Stimulated activated naive CD8-positive, alpha-beta T cell treated with anti-CD3 and anti-CD28 coated beads, Interleukin-15, Interleukin-2, amounts not matched to agents 100 U/mL and 50 U/mL, for 24 hours (primary cell): ENCODE measurements at regions not wholly inside any gene's neighbourhood (a gene's known extent, or its start where the extent isn't known, plus 50 kb on each side); places are given as distances from the start of the nearest gene placed in this dataset.

Experiments used
- ATAC-seq: fragments of 150-1000 bp; cut with Tn5 transposase; one replicate; pipeline ENCODE4 v1.10.0; 2021
- DNase-seq: peaks from one replicate; pipeline ENCODE4 v3.0.0; 2021

GRCh38 chr20:54272901-54273488, 65.1 kb downstream of the PFDN4 start:
- ATAC-seq (no peak), DNase-seq (no peak)

GRCh38 chr20:54275359-54276111, 67.6 kb downstream of the PFDN4 start:
- ATAC-seq (no peak), DNase-seq (no peak)

- DNase-seq, result no peak
- no peak for ATAC-seq
Measured at GRCh38 chr20:54276577-54277169, 68.8 kb downstream of the PFDN4 start.

- DNase-seq, result no peak
- no peak for ATAC-seq
Measured at GRCh38 chr20:54278262-54278661, 70.4 kb downstream of the PFDN4 start.

- ATAC-seq (no peak), DNase-seq (no peak)
Measured at GRCh38 chr20:54282625-54283024, 74.7 kb downstream of the PFDN4 start.

- DNase-seq, result no peak
- no peak for ATAC-seq
Measured at GRCh38 chr20:54283253-54283652, 75.4 kb downstream of the PFDN4 start.

- peak; percentile 79 for ATAC-seq
- peak; percentile 30 for DNase-seq
Measured at GRCh38 chr20:54284928-54285704, 77.2 kb downstream of the PFDN4 start.

- no peak for ATAC-seq
- no peak for DNase-seq
Measured at GRCh38 chr20:54290636-54291035, 82.7 kb downstream of the PFDN4 start.

- ATAC-seq (peak; percentile 40), DNase-seq (no peak)
Measured at GRCh38 chr20:54291339-54292010, 83.6 kb downstream of the PFDN4 start.

- ATAC-seq (no peak), DNase-seq (no peak)
Measured at GRCh38 chr20:54292185-54292584, 84.3 kb downstream of the PFDN4 start.

GRCh38 chr20:54293526-54293925, 85.6 kb downstream of the PFDN4 start:
- DNase-seq, result no peak
- no peak for ATAC-seq

- DNase-seq, result no peak
- ATAC-seq, result no peak
Measured at GRCh38 chr20:54294094-54294493, 86.2 kb downstream of the PFDN4 start.

- ATAC-seq (no peak), DNase-seq (no peak)
Measured at GRCh38 chr20:54295686-54296085, 87.8 kb downstream of the PFDN4 start.

GRCh38 chr20:54305421-54305820, 97.5 kb downstream of the PFDN4 start:
- DNase-seq, result no peak
- no peak for ATAC-seq

GRCh38 chr20:54306985-54307710, 99.3 kb downstream of the PFDN4 start:
- ATAC-seq, result no peak
- DNase-seq, result no peak

- DNase-seq (no peak), ATAC-seq (no peak)
Measured at GRCh38 chr20:54308804-54309203, 100.9 kb downstream of the PFDN4 start.

- ATAC-seq, result no peak
- no peak for DNase-seq
Measured at GRCh38 chr20:54318892-54319291, 111.0 kb downstream of the PFDN4 start.

- DNase-seq (no peak), ATAC-seq (peak; percentile 30)
Measured at GRCh38 chr20:54320148-54320607, 112.3 kb downstream of the PFDN4 start.

GRCh38 chr20:54321352-54322087, 113.6 kb downstream of the PFDN4 start:
- ATAC-seq (peak; percentile 44), DNase-seq (no peak)

GRCh38 chr20:54323227-54323734, 115.4 kb downstream of the PFDN4 start:
- ATAC-seq (no peak), DNase-seq (no peak)

GRCh38 chr20:54324041-54324440, 116.2 kb downstream of the PFDN4 start:
- ATAC-seq (no peak), DNase-seq (no peak)
